H1 (cell line): ENCODE measurements at regions not wholly inside any gene's neighbourhood (a gene's known extent, or its start where the extent isn't known, plus 50 kb on each side); places are given as distances from the start of the nearest gene placed in this dataset.
"Not testable (repeated sequence)": the region's sequence is repeated elsewhere in the genome, so short reads cannot be mapped to it uniquely, and the experiment has no call there.

Experiments used
- CTCF ChIA-PET: fragments of 300-600 bp; sonication (Branson Sonifier 250); formaldehyde crosslinking; loops from one replicate; lab custom pipeline; 2021; ENCODE audit not compliant: partially characterized antibody; lab: Charles Lee
- POLR2A ChIA-PET: fragments of 300-600 bp; sonication (Branson Sonifier 250); formaldehyde crosslinking; loops from one replicate; lab custom pipeline; 2021; ENCODE audit warnings: inconsistent platforms; ENCODE audit not compliant: partially characterized antibody; lab: Charles Lee
- DNase-seq, 2 experiments: peaks; one replicate each; pipeline versions ENCODE4 v3.0.0 to v3.0.0-alpha.2; 2010 to 2022; ENCODE audit warnings: low spot score in 2 of 2, low read depth in 1 of 2, mixed read lengths in 1 of 2
- FAIRE-seq: peaks from 2 replicates; lab custom pipeline; 2011; peaks lifted over from hg19 to GRCh38; lab: Jason Lieb, UNC
- H2AFZ ChIP-seq: 2 replicates; pipeline ENCODE4 v1.8.1; 2012; ENCODE audit warnings: low read length, inconsistent platforms
- H2AK5ac ChIP-seq: 2 replicates; pipeline ENCODE4 v1.6.1; 2013; ENCODE audit warnings: low read depth, low read length
- H2BK120ac ChIP-seq: replicated peaks from 2 replicates; pipeline ENCODE3; 2013; ENCODE audit warnings: low read depth, low read length, inconsistent platforms
- H2BK12ac ChIP-seq: 2 replicates; pipeline ENCODE4 v1.6.1; 2013; ENCODE audit warnings: low read depth, low read length
- H2BK15ac ChIP-seq: 2 replicates; pipeline ENCODE4 v1.6.1; 2013; ENCODE audit warnings: low read length
- H2BK20ac ChIP-seq: 2 replicates; pipeline ENCODE4 v1.6.1; 2013; ENCODE audit warnings: low read length
- H2BK5ac ChIP-seq: 2 replicates; pipeline ENCODE4 v1.6.1; 2013; ENCODE audit warnings: low read depth, low read length
- H3K14ac ChIP-seq: 2 replicates; pipeline ENCODE4 v1.6.1; 2013; ENCODE audit warnings: inconsistent platforms; ENCODE audit not compliant: insufficient read length
- H3K18ac ChIP-seq: 2 replicates; pipeline ENCODE4 v1.6.1; 2013; ENCODE audit warnings: low read length; ENCODE audit errors: extremely low read depth
- H3K23ac ChIP-seq: 2 replicates; pipeline ENCODE4 v1.6.1; 2013; ENCODE audit warnings: inconsistent platforms; ENCODE audit not compliant: insufficient read length
- H3K23me2 ChIP-seq: 2 replicates; pipeline ENCODE4 v1.6.1; 2013; ENCODE audit warnings: low read depth, low read length
- H3K27ac ChIP-seq: 2 replicates; pipeline ENCODE4 v1.6.1; 2011; ENCODE audit warnings: low read depth, low read length, inconsistent platforms
- H3K27me3 ChIP-seq, 4 experiments: replicated peaks in 1 of 4; 1 replicate in 1 of 4; 2 replicates in 3 of 4; pipeline versions ENCODE4 v1.6.1 to v1.8.1; 2011 to 2013; ENCODE audit warnings: low read length in 3 of 4, mild to moderate bottlenecking in 3 of 4, inconsistent platforms in 2 of 4, mixed read lengths in 2 of 4, moderate library complexity in 1 of 4; ENCODE audit not compliant: control insufficient read depth in 3 of 4, insufficient read depth in 3 of 4; ENCODE audit errors: extremely low read depth in 1 of 4
- H3K36me3 ChIP-seq, 4 experiments: 2 replicates each; pipeline versions ENCODE4 v1.6.1 to v1.8.1; 2011 to 2013; ENCODE audit warnings: mild to moderate bottlenecking in 4 of 4, low read length in 3 of 4, moderate library complexity in 2 of 4, control low read depth in 1 of 4, inconsistent platforms in 1 of 4; ENCODE audit not compliant: insufficient read depth in 4 of 4, control insufficient read depth in 2 of 4
- H3K4ac ChIP-seq: replicated peaks from 2 replicates; pipeline ENCODE3; 2013; ENCODE audit warnings: low read length, low read depth, mixed read lengths, inconsistent platforms; ENCODE audit not compliant: insufficient read length
- H3K4me1 ChIP-seq, 4 experiments: replicated peaks in 1 of 4; 1 replicate in 1 of 4; 2 replicates in 3 of 4; pipeline versions ENCODE4 v1.6.1 to v1.8.1; 2011 to 2013; ENCODE audit warnings: low read length in 3 of 4, inconsistent platforms in 2 of 4, mixed read lengths in 1 of 4; ENCODE audit not compliant: insufficient read depth in 4 of 4, control insufficient read depth in 3 of 4
- H3K4me2 ChIP-seq, 2 experiments: 2 replicates each; pipeline versions ENCODE4 v1.6.1 to v1.8.1; 2011 to 2013; ENCODE audit warnings: low read depth in 2 of 2, low read length in 2 of 2, control low read depth in 1 of 2, inconsistent platforms in 1 of 2, mild to moderate bottlenecking in 1 of 2; ENCODE audit not compliant: insufficient read depth in 1 of 2
- H3K4me3 ChIP-seq, 4 experiments: fragments of 200-600, 300-600 bp in 1 of 4; sonication (generic), shearing (Covaris generic), sonication (Bioruptor Twin) in 1 of 4; 2 replicates each; pipeline versions ENCODE4 v1.5.1 to v1.8.1; 2011 to 2016; ENCODE audit warnings: low read length in 4 of 4, low read depth in 3 of 4, control low read depth in 2 of 4, inconsistent platforms in 2 of 4, mild to moderate bottlenecking in 2 of 4, mixed read lengths in 1 of 4, moderate library complexity in 1 of 4; ENCODE audit not compliant: insufficient read depth in 2 of 4; ENCODE audit errors: extremely low read depth in 1 of 4
- H3K56ac ChIP-seq: replicated peaks from 2 replicates; pipeline ENCODE3; 2013; ENCODE audit warnings: low read depth, mild to moderate bottlenecking, mixed read lengths, low read length, inconsistent platforms; ENCODE audit not compliant: insufficient read length
- H3K79me1 ChIP-seq: 2 replicates; pipeline ENCODE4 v1.6.1; 2013; ENCODE audit warnings: low read depth, low read length, control low read depth
- H3K79me2 ChIP-seq, 2 experiments: 2 replicates each; pipeline versions ENCODE4 v1.6.1 to v1.8.1; 2012 to 2013; ENCODE audit warnings: low read length in 2 of 2, mild to moderate bottlenecking in 2 of 2, inconsistent platforms in 1 of 2; ENCODE audit not compliant: insufficient read depth in 2 of 2, control insufficient read depth in 1 of 2
- H3K9ac ChIP-seq, 4 experiments: replicated peaks in 1 of 4; 1 replicate in 1 of 4; 2 replicates in 3 of 4; pipeline versions ENCODE4 v1.6.1 to v1.8.1; 2011 to 2013; ENCODE audit warnings: low read depth in 3 of 4, low read length in 3 of 4, control low read depth in 2 of 4, mild to moderate bottlenecking in 2 of 4, moderate library complexity in 2 of 4, inconsistent platforms in 1 of 4; ENCODE audit errors: extremely low read depth in 1 of 4
- H3K9me3 ChIP-seq, 2 experiments: 2 replicates each; pipeline versions ENCODE4 v1.6.1 to v1.8.1; 2012 to 2013; ENCODE audit warnings: mild to moderate bottlenecking in 2 of 2, moderate library complexity in 2 of 2, control low read depth in 1 of 2, inconsistent platforms in 1 of 2, low read depth in 1 of 2, low read length in 1 of 2, mixed read lengths in 1 of 2; ENCODE audit not compliant: insufficient read depth in 2 of 2
- H4K20me1 ChIP-seq, 2 experiments: replicated peaks in 1 of 2; 2 replicates each; pipeline versions ENCODE3 to v1.8.1; 2011 to 2013; ENCODE audit warnings: inconsistent platforms in 2 of 2, low read length in 2 of 2, mild to moderate bottlenecking in 1 of 2; ENCODE audit not compliant: insufficient read depth in 2 of 2, control insufficient read depth in 1 of 2
- H4K5ac ChIP-seq: 2 replicates; pipeline ENCODE4 v1.6.1; 2013; ENCODE audit warnings: low read length, low read depth, mixed read lengths, inconsistent platforms; ENCODE audit not compliant: insufficient read length
- H4K8ac ChIP-seq: 2 replicates; pipeline ENCODE4 v1.8.0; 2013; ENCODE audit warnings: mild to moderate bottlenecking, moderate library complexity, low read length, inconsistent platforms; ENCODE audit not compliant: insufficient read depth; ENCODE audit errors: extremely low read depth
- H4K91ac ChIP-seq: replicated peaks from 2 replicates; pipeline ENCODE3; 2013; ENCODE audit warnings: low read length, mixed read lengths, inconsistent platforms; ENCODE audit not compliant: insufficient read length
- ASH2L ChIP-seq: fragments of 200-600, 300-600 bp; sonication (generic); IDR thresholded peaks from one replicate; pipeline ENCODE4 v1.7.1; 2017; ENCODE audit warnings: low read length
- EGR1 ChIP-seq: IDR thresholded peaks from 2 replicates; pipeline ENCODE4 v1.6.1; 2011; ENCODE audit warnings: low read depth, low read length, borderline replicate concordance
- WGBS, 2 experiments: shearing (Covaris generic) in 1 of 2; methylation state at CpG; one replicate each; pipeline versions ENCODE4 v1.1.6 to v1.1.7; 2013 to 2015; ENCODE audit warnings: low lambda C conversion rate in 2 of 2, mixed read lengths in 2 of 2, inconsistent platforms in 1 of 2, low coverage in 1 of 2, missing lambda C conversion rate in 1 of 2; ENCODE audit not compliant: insufficient replicate concordance in 2 of 2, insufficient coverage in 1 of 2, insufficient read length in 1 of 2; ENCODE audit errors: extremely low coverage in 1 of 2, missing lambda C conversion rate in 1 of 2; 5-methylcytosine and 5-hydroxymethylcytosine counted together

GRCh38 chr6:154638369-154638768, 94.8 kb upstream of the SCAF8 start:
- no peak overlapping the region for H3K27ac ChIP-seq
- no peaks in the 10 kb centered on the region for H3K36me3 ChIP-seq
- no peaks in the 10 kb centered on the region for H3K23me2 ChIP-seq
- no peak overlapping the region for H3K56ac ChIP-seq
- H4K8ac ChIP-seq: no peak overlapping the region
- POLR2A ChIA-PET: no interaction called here
- no peak overlapping the region for H2BK5ac ChIP-seq
- no peak overlapping the region for H3K4me3 ChIP-seq
- no peaks in the 10 kb centered on the region for H3K4me1 ChIP-seq
- no peaks in the 10 kb centered on the region for H3K79me1 ChIP-seq
- no peak overlapping the region for H3K18ac ChIP-seq
- H2BK12ac ChIP-seq: no peak overlapping the region
- no peak overlapping the region for H2AFZ ChIP-seq
- H4K91ac ChIP-seq: no peak overlapping the region
- no peak overlapping the region for H3K4ac ChIP-seq
- no peak overlapping the region for H2BK20ac ChIP-seq
- no peaks in the 10 kb centered on the region for H4K20me1 ChIP-seq
- FAIRE-seq: no peak
- H3K27me3 ChIP-seq: no peaks in the 10 kb centered on the region
- H3K9ac ChIP-seq: no peak overlapping the region
- no peak for TF ChIP-seq EGR1
- no peak for TF ChIP-seq ASH2L
- CTCF ChIA-PET: no interaction called here
- no peak overlapping the region for H4K5ac ChIP-seq
- no peak overlapping the region for H2AK5ac ChIP-seq
- H2BK15ac ChIP-seq: no peak overlapping the region
- no peak overlapping the region for H2BK120ac ChIP-seq
- no peaks in the 10 kb centered on the region for H3K79me2 ChIP-seq
- H3K9me3 ChIP-seq: 0 out of 4 replicates have a peak, but pooled peaks cover 0 to 3% of the 10 kb centered on the region in 2 experiments
- no peak overlapping the region for H3K23ac ChIP-seq
- H3K14ac ChIP-seq: no peak overlapping the region
- 95% methylated on average over 3 of the region's 3 CpGs; no CpG with 5 or more reads in 1 of the 2 experiments for WGBS, 2 experiments
- no peak overlapping the region for H3K4me2 ChIP-seq
- DNase-seq: no peak

GRCh38 chr6:154639196-154639595, 94.0 kb upstream of the SCAF8 start:
- POLR2A ChIA-PET, H3K4me2 ChIP-seq, H2BK12ac ChIP-seq, H3K4me3 ChIP-seq, H4K5ac ChIP-seq, H4K91ac ChIP-seq, H3K9me3 ChIP-seq, FAIRE-seq, H4K20me1 ChIP-seq, H3K18ac ChIP-seq, H3K14ac ChIP-seq, H2BK5ac ChIP-seq, H2BK120ac ChIP-seq, H3K9ac ChIP-seq, H3K36me3 ChIP-seq, H4K8ac ChIP-seq, H3K56ac ChIP-seq, H2BK15ac ChIP-seq, H3K4me1 ChIP-seq, H2AK5ac ChIP-seq, H2BK20ac ChIP-seq, H3K79me1 ChIP-seq, H3K27me3 ChIP-seq, H3K79me2 ChIP-seq, DNase-seq, H3K23me2 ChIP-seq, CTCF ChIA-PET, H3K23ac ChIP-seq, H3K4ac ChIP-seq, H2AFZ ChIP-seq, H3K27ac ChIP-seq: not testable (repeated sequence)
- WGBS, 2 experiments: 92% methylated on average over 7 of the region's 7 CpGs; no CpG with 5 or more reads in 1 of the 2 experiments
